H9 (cell line): ENCODE measurements at regions not wholly inside any gene's neighbourhood (a gene's known extent, or its start where the extent isn't known, plus 50 kb on each side); places are given as distances from the start of the nearest gene placed in this dataset.

Experiments
- DNase-seq: peaks from one replicate; pipeline ENCODE4 v3.0.0-alpha.2; 2017
- H2AFZ ChIP-seq: one replicate; pipeline ENCODE4 v1.6.1; 2013; ENCODE audit warnings: mild to moderate bottlenecking, low read length, control low read depth, moderate library complexity
- H2AK5ac ChIP-seq: 2 replicates; pipeline ENCODE4 v1.6.1; 2013; ENCODE audit warnings: low read length, control low read depth, mixed read lengths; ENCODE audit not compliant: insufficient read length
- H2BK120ac ChIP-seq: one replicate; pipeline ENCODE4 v1.6.1; 2013; ENCODE audit warnings: low read depth, mild to moderate bottlenecking, low read length, control low read depth, inconsistent platforms; ENCODE audit not compliant: poor library complexity, severe bottlenecking
- H2BK12ac ChIP-seq: 2 replicates; pipeline ENCODE4 v1.6.1; 2013; ENCODE audit warnings: low read length, control low read depth, mixed read lengths, low read depth; ENCODE audit not compliant: insufficient read length
- H2BK15ac ChIP-seq: 2 replicates; pipeline ENCODE4 v1.6.1; 2013; ENCODE audit warnings: low read depth, low read length, control low read depth
- H2BK20ac ChIP-seq: one replicate; pipeline ENCODE4 v1.6.1; 2013; ENCODE audit warnings: low read depth, mild to moderate bottlenecking, low read length, control low read depth, inconsistent platforms; ENCODE audit not compliant: poor library complexity, severe bottlenecking
- H2BK5ac ChIP-seq: 2 replicates; pipeline ENCODE4 v1.6.1; 2013; ENCODE audit warnings: low read length, control low read depth, mixed read lengths; ENCODE audit not compliant: insufficient read length
- H3K14ac ChIP-seq: 2 replicates; pipeline ENCODE4 v1.6.1; 2013; ENCODE audit warnings: low read length, control low read depth; ENCODE audit not compliant: insufficient read depth
- H3K18ac ChIP-seq: 2 replicates; pipeline ENCODE4 v1.6.1; 2013; ENCODE audit warnings: low read depth, mild to moderate bottlenecking, mixed read lengths, low read length, control low read depth; ENCODE audit not compliant: insufficient read length
- H3K23ac ChIP-seq: 2 replicates; pipeline ENCODE4 v1.6.1; 2013; ENCODE audit warnings: low read length, control low read depth, mixed read lengths, low read depth; ENCODE audit not compliant: insufficient read length
- H3K23me2 ChIP-seq: 2 replicates; pipeline ENCODE4 v1.6.1; 2013; ENCODE audit warnings: low read depth, mild to moderate bottlenecking, mixed read lengths, low read length, control low read depth; ENCODE audit not compliant: insufficient read length, poor library complexity, severe bottlenecking
- H3K27ac ChIP-seq: 2 replicates; pipeline ENCODE4 v1.5.1; 2013; ENCODE audit warnings: low read length, control low read depth, mixed read lengths, low read depth; ENCODE audit not compliant: insufficient read length
- H3K27me3 ChIP-seq: 2 replicates; pipeline ENCODE4 v1.6.1; 2013; ENCODE audit warnings: low read length, control low read depth, inconsistent platforms; ENCODE audit not compliant: insufficient read depth
- H3K4ac ChIP-seq: 2 replicates; pipeline ENCODE4 v1.6.1; 2013; ENCODE audit warnings: low read depth, mild to moderate bottlenecking, control low read depth, inconsistent platforms, low read length, moderate library complexity
- H3K4me1 ChIP-seq: 2 replicates; pipeline ENCODE4 v1.6.1; 2013; ENCODE audit warnings: low read length, control low read depth, inconsistent platforms; ENCODE audit not compliant: insufficient read depth
- H3K4me2 ChIP-seq: 2 replicates; pipeline ENCODE4 v1.6.1; 2013; ENCODE audit warnings: low read length, control low read depth, mixed read lengths; ENCODE audit not compliant: insufficient read length, insufficient read depth
- H3K56ac ChIP-seq: 2 replicates; pipeline ENCODE4 v1.6.1; 2013; ENCODE audit warnings: low read depth, mild to moderate bottlenecking, mixed read lengths, low read length, control low read depth; ENCODE audit not compliant: insufficient read length
- H3K79me1 ChIP-seq: 2 replicates; pipeline ENCODE4 v1.6.1; 2013; ENCODE audit warnings: low read depth, mild to moderate bottlenecking, moderate library complexity, low read length, control low read depth, inconsistent platforms; ENCODE audit not compliant: insufficient read depth, poor library complexity, severe bottlenecking
- H3K79me2 ChIP-seq: 2 replicates; pipeline ENCODE4 v1.6.1; 2013; ENCODE audit warnings: low read length, control low read depth, inconsistent platforms; ENCODE audit not compliant: insufficient read depth
- H3K9ac ChIP-seq: 2 replicates; pipeline ENCODE4 v1.6.1; 2013; ENCODE audit warnings: low read length, control low read depth, mixed read lengths; ENCODE audit not compliant: insufficient read length; ENCODE audit errors: extremely low read depth
- H3K9me3 ChIP-seq: one replicate; pipeline ENCODE4 v1.6.1; 2013; ENCODE audit warnings: low read depth, low read length, inconsistent platforms; ENCODE audit not compliant: control insufficient read depth
- H3T11ph ChIP-seq: one replicate; pipeline ENCODE4 v1.6.1; 2013; ENCODE audit warnings: mild to moderate bottlenecking, low read length, control low read depth, inconsistent platforms
- H4K20me1 ChIP-seq: one replicate; pipeline ENCODE4 v1.6.1; 2013; ENCODE audit not compliant: control insufficient read depth, insufficient read length, insufficient read depth
- H4K5ac ChIP-seq: 2 replicates; pipeline ENCODE4 v1.6.1; 2013; ENCODE audit warnings: low read depth, mild to moderate bottlenecking, mixed read lengths, low read length, control low read depth; ENCODE audit not compliant: insufficient read length
- H4K8ac ChIP-seq: replicated peaks from 2 replicates; pipeline ENCODE4 v1.6.1; 2013; ENCODE audit warnings: low read length, control low read depth, mixed read lengths, low read depth; ENCODE audit not compliant: insufficient read length
- H4K91ac ChIP-seq: 2 replicates; pipeline ENCODE4 v1.6.1; 2013; ENCODE audit warnings: low read depth, mild to moderate bottlenecking, moderate library complexity, mixed read lengths, low read length, control low read depth; ENCODE audit not compliant: insufficient read length
- H3K27ac Mint-ChIP-seq, 3 experiments: 2 replicates in 2 of 3; 3 replicates in 1 of 3; pipeline ENCODE4 v1.8.0; 2020 to 2021; ENCODE audit warnings: mixed read lengths in 3 of 3, mild to moderate bottlenecking in 1 of 3, moderate library complexity in 1 of 3
- H3K27me3 Mint-ChIP-seq: 2 replicates; pipeline ENCODE4 v1.8.0; 2021; ENCODE audit warnings: low read depth, mild to moderate bottlenecking, moderate library complexity, mixed read lengths
- H3K36me3 Mint-ChIP-seq, 3 experiments: 2 replicates in 2 of 3; 3 replicates in 1 of 3; pipeline ENCODE4 v1.8.0; 2020 to 2021; ENCODE audit warnings: low read depth in 3 of 3, mixed read lengths in 3 of 3; ENCODE audit not compliant: insufficient read depth in 1 of 3
- H3K4me1 Mint-ChIP-seq, 2 experiments: 2 replicates each; pipeline ENCODE4 v1.8.0; 2020; ENCODE audit warnings: mixed read lengths in 2 of 2
- H3K4me3 Mint-ChIP-seq, 2 experiments: 2 replicates in 1 of 2; 3 replicates in 1 of 2; pipeline ENCODE4 v1.8.0; 2020 to 2021; ENCODE audit warnings: mild to moderate bottlenecking in 2 of 2, mixed read lengths in 2 of 2, moderate library complexity in 1 of 2
- H3K9me3 Mint-ChIP-seq, 2 experiments: 2 replicates in 1 of 2; 3 replicates in 1 of 2; pipeline ENCODE4 v1.8.0; 2020; ENCODE audit warnings: mild to moderate bottlenecking in 2 of 2, mixed read lengths in 2 of 2, moderate library complexity in 1 of 2
- WGBS: extraction: QIAGEN DNeasy Blood & Tissue Kit; methylation state at CpG from one replicate; pipeline ENCODE4 v1.1.7; 2013; ENCODE audit warnings: missing lambda C conversion rate, low lambda C conversion rate, mixed read lengths; ENCODE audit not compliant: insufficient read length; ENCODE audit errors: extremely low coverage; 5-methylcytosine and 5-hydroxymethylcytosine counted together
- TF ChIP-seq, protein P1 (sequence below): fragments of 200-600 bp; sonication (generic); conservative IDR thresholded peaks from 3 replicates; pipeline ENCODE4 v1.8.0; 2021; ENCODE audit warnings: antibody characterized with exemption, mild to moderate bottlenecking

DNA sequence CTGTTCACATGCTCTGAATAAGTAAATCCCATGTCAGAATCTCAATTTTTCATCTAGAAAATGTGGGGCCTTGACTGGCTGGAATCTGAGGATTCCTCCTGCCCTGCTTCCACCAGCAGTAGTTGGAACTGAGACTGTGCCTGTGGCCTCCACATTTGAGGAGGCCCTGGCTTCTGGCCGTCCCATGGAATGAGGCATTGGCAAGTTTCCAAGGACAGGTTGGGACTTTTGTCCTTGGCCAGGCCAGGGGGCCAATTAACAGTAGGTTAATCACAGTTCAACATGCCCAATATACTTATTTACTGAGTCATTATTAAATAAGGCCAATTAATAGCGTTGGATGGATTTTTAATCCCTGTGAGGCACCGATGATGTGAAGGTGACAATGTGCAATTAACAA lies 50.2 kb upstream of the GABRE start:
- TF ChIP-seq, protein P1, sequence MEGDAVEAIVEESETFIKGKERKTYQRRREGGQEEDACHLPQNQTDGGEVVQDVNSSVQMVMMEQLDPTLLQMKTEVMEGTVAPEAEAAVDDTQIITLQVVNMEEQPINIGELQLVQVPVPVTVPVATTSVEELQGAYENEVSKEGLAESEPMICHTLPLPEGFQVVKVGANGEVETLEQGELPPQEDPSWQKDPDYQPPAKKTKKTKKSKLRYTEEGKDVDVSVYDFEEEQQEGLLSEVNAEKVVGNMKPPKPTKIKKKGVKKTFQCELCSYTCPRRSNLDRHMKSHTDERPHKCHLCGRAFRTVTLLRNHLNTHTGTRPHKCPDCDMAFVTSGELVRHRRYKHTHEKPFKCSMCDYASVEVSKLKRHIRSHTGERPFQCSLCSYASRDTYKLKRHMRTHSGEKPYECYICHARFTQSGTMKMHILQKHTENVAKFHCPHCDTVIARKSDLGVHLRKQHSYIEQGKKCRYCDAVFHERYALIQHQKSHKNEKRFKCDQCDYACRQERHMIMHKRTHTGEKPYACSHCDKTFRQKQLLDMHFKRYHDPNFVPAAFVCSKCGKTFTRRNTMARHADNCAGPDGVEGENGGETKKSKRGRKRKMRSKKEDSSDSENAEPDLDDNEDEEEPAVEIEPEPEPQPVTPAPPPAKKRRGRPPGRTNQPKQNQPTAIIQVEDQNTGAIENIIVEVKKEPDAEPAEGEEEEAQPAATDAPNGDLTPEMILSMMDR: no peak
- H4K91ac ChIP-seq: no peak overlapping the region
- no peaks in the 10 kb centered on the region for H4K20me1 ChIP-seq
- no peak overlapping the region for H3K14ac ChIP-seq
- H3K18ac ChIP-seq: no peak overlapping the region
- Mint-ChIP-seq H3K27ac (no peak overlapping the region), H3K4me1 (no peaks in the 10 kb centered on the region), H3K36me3 (peaks cover 0 to 11% (median 5%) of the 10 kb centered on the region in 3 experiments; a peak in 3 of 7 replicates), H3K27me3 (no peaks in the 10 kb centered on the region; the same call in 1 of the 2 replicates), H3K9me3 (peaks cover 49 to 61% of the 10 kb centered on the region in 2 experiments), H3K4me3 (no peak overlapping the region)
- no peak overlapping the region for H3K23ac ChIP-seq
- no peak overlapping the region for H2BK120ac ChIP-seq
- no peak overlapping the region for H2BK20ac ChIP-seq
- no peak overlapping the region for H3T11ph ChIP-seq
- no peak overlapping the region for H3K27ac ChIP-seq
- H3K79me1 ChIP-seq: no peaks in the 10 kb centered on the region
- H2BK12ac ChIP-seq: no peak overlapping the region
- no peaks in the 10 kb centered on the region for H3K4me1 ChIP-seq
- no peak overlapping the region for H4K5ac ChIP-seq
- H2BK15ac ChIP-seq: no peak overlapping the region
- peaks cover 56% of the 10 kb centered on the region for H3K9me3 ChIP-seq
- no peak overlapping the region for H3K4me2 ChIP-seq
- H3K27me3 ChIP-seq: no peaks in the 10 kb centered on the region
- no peak overlapping the region for H2AK5ac ChIP-seq
- no CpG with 5 or more reads among the region's 3 CpGs for WGBS
- no peak overlapping the region for H2BK5ac ChIP-seq
- H3K4ac ChIP-seq: no peak overlapping the region
- no peaks in the 10 kb centered on the region for H3K79me2 ChIP-seq
- no peaks in the 10 kb centered on the region for H3K23me2 ChIP-seq
- no peak overlapping the region for H3K9ac ChIP-seq
- H3K56ac ChIP-seq: no peak overlapping the region
- DNase-seq: no peak
- H4K8ac ChIP-seq: no peak overlapping the region
- H2AFZ ChIP-seq: no peak overlapping the region
